ENCODE measurements at regions not wholly inside any gene's neighbourhood (a gene's known extent, or its start where the extent isn't known, plus 50 kb on each side); places are given as distances from the start of the nearest gene placed in this dataset.
"Not testable (repeated sequence)": the region's sequence is repeated elsewhere in the genome, so short reads cannot be mapped to it uniquely, and the experiment has no call there.

DNA sequence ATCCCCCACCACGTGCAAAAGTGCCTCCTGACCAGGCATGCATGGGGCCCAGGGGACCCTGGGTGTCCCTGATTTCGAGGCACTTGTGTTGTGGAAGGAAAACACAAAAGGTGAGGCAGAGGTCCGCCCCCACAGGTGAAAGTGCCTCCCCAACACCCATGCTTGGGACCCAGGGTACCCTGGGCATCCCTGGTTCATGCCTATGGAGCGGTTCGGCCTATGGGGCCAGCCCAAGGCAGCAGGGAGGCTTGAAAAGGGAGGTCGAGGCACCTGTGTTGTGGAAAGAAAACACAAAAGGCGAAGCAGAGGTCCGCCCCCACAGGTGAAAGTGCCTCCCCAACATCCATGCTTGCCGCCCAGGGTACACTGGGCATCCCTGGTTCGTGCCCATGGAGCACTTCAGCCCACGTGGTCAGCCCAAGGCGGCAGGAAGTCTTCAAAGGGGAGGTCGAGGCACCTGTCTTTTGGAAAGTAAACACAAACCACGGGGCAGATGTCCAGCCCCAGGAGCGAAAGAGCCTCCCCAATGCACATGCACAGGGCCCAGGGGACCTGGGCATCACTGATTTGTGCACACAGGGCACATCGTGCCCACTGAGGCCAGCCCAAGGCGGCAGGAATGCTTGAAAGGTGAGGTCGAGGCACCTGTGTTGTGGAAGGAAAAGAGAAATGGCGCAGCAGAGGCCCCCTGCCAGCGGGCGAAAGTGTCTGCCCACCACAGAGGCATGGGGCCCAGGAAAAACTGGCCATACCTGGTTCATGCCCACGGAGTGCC lies 375.5 kb downstream of the ALG10 start:
- DNase-seq: peak; percentile 58

DNA sequence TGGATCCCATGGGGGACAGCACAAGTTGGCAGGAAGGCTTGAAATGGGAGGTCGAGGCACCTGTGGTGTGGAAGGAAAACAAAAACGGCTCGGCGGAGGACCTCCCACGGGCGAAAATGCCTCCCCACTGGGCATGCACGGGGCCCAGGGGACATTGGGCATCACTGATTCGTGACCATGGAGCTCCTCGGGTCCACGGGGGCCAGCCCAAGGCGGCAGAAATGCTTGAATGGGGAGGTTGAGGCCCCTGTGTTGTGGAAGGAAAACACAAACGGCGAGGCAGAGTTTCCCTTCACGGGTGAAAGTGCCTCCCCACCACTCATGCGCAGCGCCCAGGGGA lies 376.0 kb downstream of the ALG10 start:
- DNase-seq: no peak

DNA sequence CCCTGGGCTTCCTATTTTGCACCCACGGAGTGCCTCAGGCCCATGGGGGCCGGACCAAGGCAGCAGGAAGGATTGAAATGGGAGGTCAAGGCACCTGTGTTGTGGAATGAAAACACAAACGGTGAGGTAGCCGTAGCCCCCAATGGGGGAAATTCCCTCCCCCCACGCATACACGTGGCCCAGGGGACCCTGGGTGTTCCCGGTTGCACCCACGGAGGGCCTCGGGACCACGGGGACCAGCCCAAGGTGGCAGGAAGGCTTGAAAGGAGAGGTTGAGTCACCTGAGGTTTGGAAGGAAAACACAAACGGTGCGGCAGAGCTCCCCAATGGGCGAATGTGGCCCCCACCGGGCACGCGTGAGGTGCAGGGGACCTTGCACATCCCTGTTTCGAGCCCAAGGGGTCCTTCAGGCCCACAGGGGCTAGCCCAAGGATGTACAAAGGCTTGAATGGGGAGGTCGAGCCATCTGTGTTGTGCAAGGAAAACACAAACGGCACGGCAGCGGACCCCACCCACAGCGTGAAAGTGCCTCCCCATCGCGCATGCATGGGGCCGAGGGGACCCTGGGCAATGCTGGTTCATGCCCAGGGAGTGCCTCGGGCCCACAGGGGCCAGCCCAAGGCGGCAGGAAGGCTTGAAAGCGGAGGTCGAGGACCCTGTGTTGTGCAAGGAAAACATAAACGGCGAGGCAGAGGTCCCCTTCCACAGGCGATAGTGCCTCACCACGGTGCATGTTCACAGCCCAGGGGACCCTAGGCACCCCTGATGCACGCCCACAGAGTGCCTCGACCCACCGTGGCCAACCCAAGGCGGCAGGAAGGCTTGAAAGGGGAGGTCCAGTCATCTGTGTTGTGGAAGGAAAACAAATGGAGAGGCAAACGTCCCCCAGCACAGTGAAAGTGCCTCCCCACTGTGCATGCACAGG lies 376.7 kb downstream of the ALG10 start:
- peak; percentile 54 for DNase-seq

DNA sequence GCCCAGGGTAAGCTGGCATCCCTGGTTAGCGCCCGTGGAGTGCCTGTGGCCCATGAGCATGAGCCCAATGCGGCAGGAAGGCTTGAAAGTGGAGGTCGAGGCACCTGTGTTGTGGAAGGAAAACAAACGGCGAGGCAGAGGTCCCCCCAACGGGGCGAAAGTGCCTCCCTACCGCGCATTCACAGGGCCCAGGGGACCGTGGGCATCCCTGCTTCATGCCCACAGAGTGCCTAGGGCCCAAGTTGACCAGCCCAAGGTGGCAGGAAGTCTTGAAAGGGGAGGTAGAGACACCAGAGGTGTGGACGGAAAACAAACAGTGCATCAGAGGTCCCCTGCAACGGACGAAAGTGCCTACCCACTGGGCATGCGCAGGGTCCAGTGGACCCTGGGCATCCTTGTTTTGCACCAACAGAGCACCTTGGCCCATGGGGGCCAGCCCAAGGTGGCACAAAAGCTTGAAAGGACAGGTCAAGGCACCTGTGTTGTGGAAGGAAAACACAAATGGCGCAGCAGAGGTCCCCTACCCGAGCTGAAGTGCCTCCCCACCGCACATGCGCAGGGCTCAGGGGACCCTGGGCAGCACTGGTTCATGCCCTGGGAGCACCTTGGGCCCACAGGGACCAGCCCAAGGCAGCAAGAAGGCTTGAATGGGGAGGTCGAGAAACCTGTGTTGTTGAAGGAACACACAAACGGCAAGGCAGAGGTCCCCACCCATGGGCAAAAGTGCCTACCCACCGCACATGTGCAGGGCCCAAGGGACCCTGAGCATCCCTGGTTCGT lies 377.5 kb downstream of the ALG10 start:
- DNase-seq: peak; percentile 51

DNA sequence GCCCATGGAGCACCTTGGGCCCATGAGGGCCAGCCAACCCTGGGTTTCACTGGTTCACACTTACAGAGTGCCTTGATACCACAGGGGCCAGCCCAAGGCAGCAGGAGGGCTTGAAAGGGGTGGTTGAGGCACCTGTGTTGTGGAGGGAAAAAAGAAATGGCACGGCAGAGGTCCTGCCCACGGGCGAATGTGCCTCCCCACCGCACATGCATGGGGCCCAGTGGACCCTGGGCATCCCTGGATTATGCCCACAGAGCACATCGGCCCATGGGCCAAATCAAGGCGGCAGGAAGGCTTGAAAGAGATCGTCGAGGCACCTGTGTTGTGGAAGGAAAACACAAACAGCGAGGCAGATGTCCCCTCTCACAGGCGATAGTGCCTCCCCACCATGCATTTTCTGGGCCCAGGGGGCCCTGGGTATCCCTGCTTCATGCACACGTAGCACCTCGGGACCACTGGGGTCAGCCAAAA lies 378.1 kb downstream of the ALG10 start:
- peak; percentile 41 for DNase-seq

DNA sequence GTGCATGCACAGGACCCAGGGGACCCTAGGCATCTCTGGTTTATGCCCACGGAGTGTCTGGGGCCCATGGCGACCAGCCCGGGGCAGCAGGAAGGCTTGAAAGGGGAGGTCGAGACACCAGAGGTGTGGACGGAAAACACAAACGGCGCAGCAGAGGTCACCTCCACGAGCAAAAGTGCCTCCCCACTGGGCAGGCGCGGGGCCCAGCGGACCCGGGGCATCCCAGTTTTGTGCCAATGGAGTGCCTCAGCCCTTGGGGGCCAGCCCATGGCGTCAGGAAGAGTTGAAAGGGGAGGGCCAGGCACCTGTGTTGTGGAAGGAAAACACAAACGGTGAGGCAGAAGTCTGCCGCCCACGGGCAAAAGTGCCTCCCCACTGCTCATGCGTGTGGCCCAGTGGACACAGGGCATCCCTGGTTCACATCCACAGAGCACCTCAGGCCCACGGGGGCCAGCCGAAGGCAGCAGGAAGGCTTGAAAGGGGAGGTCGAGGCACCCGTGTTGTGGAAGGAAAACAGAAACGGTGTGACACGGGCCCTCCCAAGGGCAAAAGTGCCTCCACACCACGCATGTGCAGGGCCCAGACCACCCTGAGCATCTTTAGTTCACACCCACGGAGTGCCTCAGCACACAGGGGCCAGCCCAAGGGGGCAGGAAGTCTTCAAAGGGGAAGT lies 378.8 kb downstream of the ALG10 start:
- peak; percentile 44 for DNase-seq

DNA sequence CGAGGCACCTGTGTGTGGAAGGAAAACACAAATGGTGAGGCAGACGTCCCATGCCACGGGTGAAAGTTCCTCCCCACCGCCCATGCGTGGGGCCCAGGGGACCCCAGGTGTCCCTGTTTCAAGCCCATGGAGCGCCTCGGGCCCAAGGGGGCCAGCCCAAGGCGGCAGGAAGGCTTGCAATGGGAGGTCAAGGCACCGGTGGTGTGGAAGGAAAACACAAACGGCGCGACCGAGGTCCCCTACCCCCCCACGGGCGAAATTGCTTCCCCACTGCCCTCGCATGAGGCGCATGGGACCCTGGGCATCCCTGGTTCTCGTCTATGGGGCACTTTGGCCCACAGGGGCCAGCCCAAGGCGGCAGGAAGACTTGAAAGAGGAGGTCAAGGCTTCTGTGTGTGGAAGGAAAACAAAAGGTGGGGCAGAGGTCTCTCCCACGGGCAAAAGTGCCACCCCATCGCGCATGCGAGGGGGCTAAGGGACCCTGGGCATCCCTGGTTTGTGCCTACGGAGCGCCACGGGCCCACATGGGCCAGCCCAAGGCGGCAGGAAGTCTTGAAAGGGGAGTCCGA lies 379.4 kb downstream of the ALG10 start:
- DNase-seq: peak; percentile 45

DNA sequence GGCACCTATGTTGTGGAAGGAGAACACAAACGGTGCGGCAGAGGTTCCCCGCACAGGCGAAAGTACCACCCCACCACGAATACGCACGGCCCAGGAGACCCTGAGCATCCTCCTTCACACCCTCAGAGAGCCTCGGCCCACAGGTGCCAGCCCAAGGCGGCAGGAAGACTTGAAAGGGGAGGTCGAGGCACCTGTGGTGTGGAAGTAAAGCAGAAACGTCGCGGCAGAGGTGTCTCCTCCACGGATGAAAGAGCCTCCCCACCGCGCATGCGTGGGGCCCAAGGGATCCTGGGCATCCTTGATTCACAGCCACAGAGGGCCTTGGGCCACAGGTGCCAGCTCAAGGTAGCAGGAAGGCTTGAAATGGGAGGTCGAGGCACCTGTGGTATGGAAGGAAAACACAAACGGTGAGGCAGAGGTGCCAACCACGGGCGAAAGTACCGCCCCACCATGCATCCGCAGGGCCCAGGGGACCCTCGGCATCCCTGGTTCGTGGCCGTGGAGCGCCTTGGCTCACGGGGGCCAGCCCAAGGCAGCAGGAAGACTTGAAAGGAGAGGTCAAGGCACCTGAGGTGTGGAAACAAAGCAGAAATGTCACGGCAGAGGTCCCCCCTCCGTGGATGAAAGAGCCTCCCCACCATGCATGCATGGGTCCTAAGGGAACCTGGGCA lies 380.1 kb downstream of the ALG10 start:
- DNase-seq: peak; percentile 57

DNA sequence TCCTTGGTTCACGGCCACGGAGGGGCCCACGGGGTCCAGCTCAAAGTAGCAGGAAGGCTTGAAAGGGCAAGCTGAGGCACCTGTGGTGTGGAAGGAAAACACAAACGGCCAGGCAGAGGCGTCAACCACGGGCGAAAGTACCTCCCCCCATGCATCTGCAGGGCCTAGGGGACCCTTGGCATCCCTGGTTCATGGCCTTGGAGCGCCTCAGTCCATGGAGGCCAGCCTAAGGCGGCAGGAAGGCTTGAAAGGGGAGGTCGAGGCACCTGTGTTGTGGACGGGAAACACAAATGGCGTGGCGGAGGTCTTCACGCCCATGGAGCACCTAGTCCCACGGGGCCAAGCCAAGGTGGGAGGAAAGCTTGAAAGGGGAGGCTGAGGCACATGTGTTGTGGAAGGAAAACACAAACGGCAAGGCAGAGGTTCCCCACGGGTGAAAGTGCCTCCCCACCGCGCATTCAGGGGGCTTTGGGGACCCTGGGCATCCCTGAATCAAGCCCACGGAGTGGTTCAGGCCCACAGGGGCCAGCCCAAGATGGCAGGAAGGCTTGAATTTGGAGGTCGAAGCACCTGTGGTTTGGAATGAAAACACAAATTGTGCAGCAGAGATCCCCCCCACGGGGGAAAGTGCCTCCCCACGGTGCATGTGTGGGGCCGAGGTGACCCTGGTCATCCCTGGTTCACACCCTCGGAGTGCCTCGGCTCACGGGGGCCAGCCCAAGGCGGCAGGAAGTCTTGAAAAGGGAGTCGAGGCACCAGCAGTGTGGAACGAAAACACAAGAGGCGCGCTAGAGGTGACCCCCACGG lies 380.8 kb downstream of the ALG10 start:
- DNase-seq: peak; percentile 50

DNA sequence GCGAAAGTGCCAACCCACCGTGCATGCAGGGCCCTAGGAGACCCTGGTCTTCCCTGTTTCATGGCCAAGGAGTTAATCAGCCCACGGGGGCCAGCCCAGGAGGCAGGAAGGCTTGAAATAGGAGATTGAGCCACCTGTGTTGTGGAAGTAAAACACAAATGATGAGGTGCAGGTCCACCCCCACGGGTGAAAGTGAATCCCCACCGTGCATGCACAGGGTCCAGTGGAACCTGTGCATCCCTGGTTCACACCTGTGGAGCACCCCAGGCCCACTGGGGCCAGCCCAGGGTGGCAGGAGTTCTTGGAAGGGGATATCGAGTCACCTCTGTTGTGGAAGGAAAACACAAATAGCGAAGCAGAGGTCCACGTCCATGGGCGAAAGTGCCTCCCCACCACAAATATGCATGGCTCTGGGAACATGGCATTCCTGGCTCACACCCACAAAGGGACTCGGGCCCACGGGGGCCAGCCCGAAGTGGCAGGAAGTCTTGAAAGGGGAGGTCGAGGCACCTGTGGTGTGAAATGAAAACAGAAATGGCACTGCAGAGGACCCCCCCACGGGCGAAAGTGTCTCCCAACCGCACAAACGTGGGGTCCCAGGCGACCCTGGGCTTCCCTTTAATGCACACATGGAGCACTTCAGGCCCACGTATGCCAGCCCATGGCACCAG lies 381.5 kb downstream of the ALG10 start:
- DNase-seq: peak; percentile 57

DNA sequence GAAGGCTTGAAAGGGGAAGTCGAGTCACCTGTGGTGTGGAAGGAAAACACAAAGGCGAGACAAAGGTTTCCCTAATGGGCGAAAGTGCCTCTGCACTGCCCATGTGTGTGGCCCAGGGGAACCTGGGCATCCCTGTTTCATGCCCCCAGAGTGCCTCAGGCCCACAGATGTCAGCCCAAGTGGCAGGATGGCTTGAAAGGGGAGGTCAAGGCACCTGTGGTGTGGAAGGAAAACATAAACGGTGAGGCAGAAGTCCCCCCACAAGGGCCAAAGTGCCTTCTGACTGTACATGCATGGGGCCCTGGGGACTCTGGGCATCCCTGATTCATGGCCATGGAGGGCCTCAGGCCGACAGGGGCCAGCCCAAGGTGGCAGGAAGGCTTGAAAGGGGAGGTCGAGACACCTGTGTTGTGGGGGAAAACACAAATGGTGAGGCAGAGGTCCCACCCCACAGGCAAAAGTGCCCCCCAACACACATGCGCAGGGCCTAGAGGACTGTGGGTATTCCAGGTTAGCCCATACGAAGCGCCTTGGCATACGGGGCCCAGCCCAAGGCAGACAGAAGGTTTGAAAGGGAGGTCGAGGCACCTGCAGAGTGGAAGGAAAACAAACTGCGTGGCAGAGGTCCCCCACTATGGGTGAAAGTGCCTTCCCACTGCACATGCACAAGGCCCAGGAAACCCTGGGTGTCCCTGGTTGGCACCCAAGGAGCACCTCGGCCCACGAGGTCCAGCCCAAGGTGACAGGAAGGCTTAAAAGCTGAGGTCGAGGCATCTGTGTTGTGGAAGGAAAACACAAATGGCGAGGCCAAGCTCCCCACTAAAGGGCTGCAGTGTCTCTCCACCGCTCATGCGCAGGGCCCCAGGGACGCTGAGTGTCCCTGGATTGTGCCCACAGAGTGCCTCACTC lies 382.3 kb downstream of the ALG10 start:
- DNase-seq: peak; percentile 39

DNA sequence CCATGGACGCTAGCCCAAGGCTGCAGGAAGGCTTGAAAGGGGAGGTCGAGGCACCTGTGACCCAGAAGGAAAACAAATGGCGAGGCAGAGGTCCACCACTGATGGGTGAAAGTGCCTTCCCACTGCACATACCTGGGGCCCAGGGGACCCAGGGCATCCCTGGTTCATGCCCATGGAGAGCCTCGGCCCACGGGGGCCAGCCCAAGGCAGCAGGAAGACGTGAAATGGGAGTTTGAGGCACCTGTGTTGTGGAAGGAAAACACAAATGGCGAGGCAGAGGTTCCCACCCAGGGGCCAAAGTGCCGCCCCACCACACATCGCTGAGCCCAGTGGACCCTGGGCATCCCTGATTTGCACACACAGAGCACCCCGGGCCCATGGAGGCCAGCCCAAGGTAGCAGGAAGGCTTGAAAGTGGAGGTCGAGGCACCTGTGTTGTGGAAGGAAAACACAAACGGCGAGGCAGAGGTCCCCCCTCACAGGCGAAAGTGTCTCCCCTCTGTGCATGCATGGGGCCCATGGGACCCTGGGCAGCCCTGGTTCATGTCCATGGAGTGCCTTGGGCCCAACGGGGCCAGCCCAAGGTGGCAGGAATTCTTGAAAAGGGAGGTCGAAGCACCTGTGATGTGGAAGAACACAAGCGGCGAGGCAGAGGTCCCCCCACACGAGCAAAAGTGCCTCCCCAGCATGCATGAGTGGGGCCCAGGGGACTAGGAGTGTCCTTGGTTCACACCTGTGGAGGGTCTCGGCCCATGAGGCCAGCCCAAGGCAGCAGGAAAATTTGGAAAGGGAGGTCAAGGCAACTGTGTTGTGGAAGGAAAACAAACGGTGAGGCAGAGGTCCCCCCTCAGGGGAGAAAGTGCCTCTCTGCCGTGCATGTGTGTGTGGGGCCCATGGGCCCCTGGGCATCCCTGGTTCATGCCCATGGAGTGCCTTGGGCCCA lies 383.3 kb downstream of the ALG10 start:
- DNase-seq: peak; percentile 39

DNA sequence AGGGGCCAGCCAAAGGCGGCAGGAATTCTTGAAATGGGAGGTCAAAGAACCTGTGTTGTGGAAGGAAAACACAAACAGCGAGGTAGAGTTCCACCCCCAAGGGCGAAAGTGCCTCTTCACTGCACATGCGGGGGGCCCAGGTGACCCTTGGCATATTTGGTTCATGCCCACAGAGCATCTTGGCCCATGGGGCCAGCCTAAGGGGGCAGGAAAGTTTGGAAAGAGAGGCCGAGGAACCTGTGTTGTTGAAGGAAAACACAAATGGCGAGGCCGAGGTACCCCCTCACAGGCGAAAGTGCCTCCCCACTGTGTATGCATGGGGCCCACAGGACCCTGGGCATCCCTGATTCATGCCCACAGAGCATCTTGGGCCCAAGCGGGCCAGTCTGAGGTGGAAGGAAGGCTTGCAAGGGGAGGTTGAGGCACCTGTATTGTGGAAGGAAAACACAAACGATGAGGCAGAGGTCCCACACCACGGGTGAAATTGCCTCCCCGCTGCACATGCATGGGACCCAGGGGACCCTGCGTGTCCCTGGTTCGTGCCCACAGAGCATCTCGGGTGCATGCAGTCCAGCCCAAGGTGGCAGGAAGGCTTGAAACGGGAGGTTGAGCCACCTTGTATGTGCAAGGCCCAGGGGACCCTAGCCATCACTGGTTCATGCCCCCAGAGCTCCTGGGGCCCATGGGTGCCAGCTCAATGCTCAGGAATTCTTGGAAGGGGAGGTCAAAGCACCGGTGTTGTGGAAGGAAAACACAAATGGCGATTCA lies 384.1 kb downstream of the ALG10 start:
- peak; percentile 45 for DNase-seq

DNA sequence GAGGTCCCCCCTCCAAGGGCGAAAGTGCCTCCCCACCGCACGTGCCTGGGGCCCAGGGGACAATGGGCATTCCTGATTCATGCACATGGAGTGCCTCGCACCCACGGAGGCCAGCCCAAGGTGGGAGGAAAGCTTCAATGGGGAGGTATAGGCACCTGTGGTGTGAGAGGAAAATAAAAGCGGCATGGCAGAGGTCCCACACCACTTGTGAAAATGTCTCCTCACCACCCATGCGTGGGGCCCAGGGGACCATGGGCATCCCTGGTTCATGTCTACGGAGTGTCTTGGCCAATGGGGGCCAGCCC lies 384.7 kb downstream of the ALG10 start:
- DNase-seq: peak; percentile 53

DNA sequence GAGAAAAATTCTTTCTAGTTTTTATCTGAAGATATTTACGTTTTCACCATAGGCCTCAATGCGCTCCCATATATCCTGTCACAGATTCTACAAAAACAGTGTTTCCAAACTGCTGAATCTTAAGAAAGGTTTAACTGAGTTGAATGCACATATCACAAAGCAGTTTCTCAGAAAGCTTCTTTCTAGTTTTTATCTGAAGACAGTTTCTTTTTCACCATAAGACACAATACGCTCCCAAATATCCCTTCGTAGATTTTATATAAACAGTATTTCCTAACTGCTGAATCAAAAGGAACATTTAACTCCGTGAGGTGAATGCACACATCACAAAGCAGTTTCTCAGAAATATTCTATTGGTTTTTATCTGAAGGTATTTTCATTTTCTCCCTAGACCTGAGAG lies 385.5 kb downstream of the ALG10 start:
- DNase-seq: no peak

DNA sequence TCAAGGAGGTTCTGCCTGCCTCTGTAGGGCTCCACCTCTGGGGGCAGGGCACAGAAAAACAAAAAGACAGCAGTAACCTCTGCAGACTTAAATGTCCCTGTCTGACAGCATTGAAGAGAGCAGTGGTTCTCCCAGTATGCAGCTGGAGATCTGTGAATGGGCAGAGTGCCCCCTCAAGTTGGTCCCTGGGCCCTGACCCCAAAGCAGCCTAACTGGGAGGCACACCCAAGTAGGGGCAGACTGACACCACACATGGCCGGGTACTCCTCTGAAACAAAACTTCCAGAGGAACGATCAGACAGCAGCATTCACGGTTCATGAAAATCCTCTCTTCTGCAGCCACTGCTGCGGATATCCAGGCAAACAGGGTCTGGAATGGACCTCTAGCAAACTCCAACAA lies 409.2 kb downstream of the ALG10 start:
- DNase-seq: not testable (repeated sequence)

Data from activated effector memory CD4-positive, alpha-beta T cell treated with anti-CD3 and anti-CD28 coated beads, Interleukin-2, amount 50 U/mL, for 16 hours (primary cell).